CD4-positive, alpha-beta T cell treated with Interleukin-21 for 1 hour (primary cell): ENCODE measurements at regions not wholly inside any gene's neighbourhood (a gene's known extent, or its start where the extent isn't known, plus 50 kb on each side); places are given as distances from the start of the nearest gene placed in this dataset.
A peak's percentile ranks its signal among the peaks of the same experiment; 100 is the strongest.
"Not testable (repeated sequence)": the region's sequence is repeated elsewhere in the genome, so short reads cannot be mapped to it uniquely, and the experiment has no call there.

Source experiments
- DNase-seq: peaks from one replicate; pipeline ENCODE4 v3.0.0-alpha.2; 2020

DNA sequence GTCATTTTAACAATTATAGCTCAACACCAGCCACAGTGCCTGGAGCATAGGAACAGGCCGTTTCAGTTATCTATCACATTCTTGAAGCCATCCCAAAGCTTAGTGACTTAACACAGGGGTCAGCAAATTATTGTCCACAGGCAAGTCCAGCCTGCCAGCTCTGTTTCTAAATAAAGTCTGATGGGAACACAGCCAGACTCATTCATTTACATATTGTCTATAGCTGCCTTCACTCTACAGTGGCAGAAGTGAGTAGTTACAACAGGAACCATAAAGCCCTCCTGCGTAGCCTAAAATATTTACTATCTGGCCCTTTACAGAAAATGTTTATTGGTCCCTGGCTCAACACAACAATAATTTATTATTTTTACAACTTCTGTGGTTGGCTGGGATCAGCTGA, 407.5 kb upstream of the AUTS2 start:
- DNase-seq: no peak

- no peak for DNase-seq
These were observed 406.1 kb upstream of the AUTS2 start for GRCh38 chr7:69192134-69192533.

GRCh38 chr7:69193061-69193460, 405.2 kb upstream of the AUTS2 start:
- DNase-seq: no peak

DNA sequence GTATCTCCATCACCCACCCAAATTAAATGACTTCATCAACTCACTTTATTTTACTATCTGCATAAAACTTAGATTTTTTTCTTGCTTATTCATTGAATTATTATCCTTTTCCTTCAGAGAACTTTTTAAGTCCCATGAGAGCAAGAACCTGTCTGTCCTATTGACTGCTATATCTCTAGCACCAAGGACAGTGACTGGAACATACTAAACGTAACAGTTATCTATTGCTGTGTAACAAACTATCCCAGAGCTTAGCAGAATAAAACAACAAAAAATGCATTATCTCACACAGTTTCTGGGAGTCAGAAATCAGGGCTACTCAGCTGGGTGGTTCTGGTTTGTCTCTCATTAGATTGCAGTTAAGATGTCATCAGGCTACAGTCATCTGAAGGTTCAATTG, 401.7 kb upstream of the AUTS2 start:
- no peak for DNase-seq

DNA sequence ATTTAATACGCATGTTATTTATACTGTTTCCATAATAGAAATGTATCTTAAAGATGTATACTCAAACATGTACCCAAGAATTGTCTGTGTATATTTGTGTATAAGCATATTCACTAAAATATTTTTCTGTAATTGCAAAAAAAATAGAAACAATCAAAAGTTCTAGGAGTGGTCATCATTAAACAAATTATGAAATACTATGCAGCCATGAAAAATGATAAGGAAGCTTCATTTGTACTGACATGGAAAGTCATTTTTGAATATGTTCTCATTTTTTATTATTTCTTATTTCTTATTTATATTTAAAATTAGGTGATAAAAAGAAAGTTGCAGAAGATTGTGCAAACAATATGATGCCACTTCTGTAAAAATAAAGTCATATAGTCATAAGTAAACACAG, 400.0 kb upstream of the AUTS2 start:
- no peak for DNase-seq

DNA sequence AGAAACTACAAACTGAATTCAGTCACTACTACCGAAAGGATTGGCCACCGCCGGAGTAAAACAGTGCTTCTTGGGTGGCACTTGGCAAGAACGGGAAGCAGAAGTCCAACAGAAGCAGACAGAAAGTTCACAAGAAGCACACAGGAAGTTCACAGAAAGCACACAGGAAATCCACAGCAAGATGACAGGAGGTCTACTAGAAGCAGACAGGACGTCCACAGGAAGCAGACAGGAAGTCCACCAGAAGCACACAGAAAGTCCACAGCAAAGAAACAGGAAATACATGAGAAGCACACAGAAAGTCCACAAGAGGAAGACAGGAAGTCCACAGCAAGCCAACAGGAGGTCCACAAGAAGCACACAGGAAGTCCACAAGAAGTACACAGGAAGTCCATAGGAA, 399.2 kb upstream of the AUTS2 start:
- DNase-seq: peak; percentile 2

- no peak for DNase-seq
These were observed 398.6 kb upstream of the AUTS2 start for GRCh38 chr7:69199661-69200060.

- no peak for DNase-seq
These were observed 394.4 kb upstream of the AUTS2 start for GRCh38 chr7:69203871-69204270.

GRCh38 chr7:69204943-69205342, 393.3 kb upstream of the AUTS2 start:
- DNase-seq: no peak

GRCh38 chr7:69205581-69205980, 392.7 kb upstream of the AUTS2 start:
- no peak for DNase-seq

- no peak for DNase-seq
These were observed 390.0 kb upstream of the AUTS2 start for GRCh38 chr7:69208276-69208675.

DNA sequence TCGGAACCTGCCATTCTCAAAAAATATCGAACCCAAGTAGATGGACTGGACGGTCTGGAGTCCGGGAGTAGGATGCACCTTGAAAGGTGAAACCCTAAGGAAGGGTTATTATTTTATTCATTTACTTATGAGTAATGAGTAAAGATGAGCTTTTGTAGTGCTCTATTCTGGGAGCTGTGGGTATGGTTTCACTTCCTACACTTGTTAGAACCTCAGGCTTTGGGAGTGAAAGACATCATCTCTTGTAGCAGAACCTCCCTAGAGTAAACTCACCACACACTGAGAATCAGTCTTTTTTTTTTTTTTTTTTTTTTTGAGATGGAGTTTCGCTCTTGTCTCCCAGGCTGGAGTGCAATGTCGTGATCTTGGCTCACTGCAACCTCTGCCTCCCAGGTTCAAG, 389.4 kb upstream of the AUTS2 start:
- DNase-seq: no peak

- no peak for DNase-seq
These were observed 386.9 kb upstream of the AUTS2 start for GRCh38 chr7:69211336-69211735.

GRCh38 chr7:69211739-69212138, 386.5 kb upstream of the AUTS2 start:
- no peak for DNase-seq

DNA sequence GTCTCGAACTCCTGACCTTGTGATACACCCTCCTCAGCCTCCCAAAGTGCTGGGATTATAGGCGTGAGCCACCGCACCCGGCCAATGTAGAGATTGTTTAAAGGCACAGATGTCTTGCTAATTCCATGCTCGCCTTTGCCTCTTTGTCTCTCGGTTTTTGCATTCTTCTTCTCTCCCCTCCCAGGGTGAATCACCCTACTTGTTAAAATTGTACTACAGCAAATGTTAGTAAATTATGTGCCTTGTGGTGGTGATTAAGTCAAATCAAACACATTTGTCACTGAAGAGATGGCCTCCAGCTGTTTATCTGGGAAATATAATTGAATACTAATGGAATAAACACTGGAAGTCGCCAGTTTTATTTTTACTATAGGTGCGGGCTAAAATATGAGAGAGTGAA, 384.4 kb upstream of the AUTS2 start:
- no peak for DNase-seq

GRCh38 chr7:69215516-69215915, 382.8 kb upstream of the AUTS2 start:
- DNase-seq: not testable (repeated sequence)

DNA sequence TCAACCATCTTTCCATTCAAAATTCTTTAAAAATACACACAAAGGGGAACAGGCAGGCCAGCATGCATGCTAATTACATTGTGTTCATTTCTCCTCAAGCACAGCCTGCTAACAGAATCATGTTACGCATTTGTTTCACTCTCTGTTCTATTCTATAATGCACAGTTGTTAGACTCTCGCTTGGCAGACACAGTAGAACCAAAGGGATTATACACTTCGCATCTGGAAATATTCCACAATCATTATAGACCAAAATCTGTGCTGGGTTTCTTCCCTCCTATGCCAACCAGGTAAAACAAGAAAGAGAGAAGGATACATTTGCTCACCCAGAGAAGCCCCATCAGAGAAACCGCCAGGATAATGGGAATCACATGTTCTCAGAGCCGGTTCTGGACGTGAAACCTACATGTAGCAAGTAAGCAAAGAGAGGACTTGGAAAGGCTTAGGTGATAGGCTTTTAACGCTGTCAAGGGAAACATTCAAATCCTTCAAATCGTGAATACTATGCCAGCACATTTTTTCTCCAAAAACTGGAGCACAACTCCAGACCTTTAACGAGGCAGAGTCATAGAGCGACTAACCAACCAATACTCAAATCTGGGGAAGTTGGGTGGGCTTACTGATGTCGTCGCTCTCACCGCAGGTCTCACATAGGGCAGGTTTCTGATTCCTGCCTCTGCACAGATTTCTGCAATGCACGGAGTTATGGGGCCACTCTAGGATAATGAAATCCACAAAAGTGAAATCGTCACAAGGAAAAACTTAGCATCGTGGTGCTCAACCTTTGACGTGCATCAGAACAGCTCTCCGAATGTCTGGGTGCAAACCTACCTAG, 380.5 kb upstream of the AUTS2 start:
- no peak for DNase-seq

GRCh38 chr7:69218576-69218975, 379.7 kb upstream of the AUTS2 start:
- DNase-seq: no peak

DNA sequence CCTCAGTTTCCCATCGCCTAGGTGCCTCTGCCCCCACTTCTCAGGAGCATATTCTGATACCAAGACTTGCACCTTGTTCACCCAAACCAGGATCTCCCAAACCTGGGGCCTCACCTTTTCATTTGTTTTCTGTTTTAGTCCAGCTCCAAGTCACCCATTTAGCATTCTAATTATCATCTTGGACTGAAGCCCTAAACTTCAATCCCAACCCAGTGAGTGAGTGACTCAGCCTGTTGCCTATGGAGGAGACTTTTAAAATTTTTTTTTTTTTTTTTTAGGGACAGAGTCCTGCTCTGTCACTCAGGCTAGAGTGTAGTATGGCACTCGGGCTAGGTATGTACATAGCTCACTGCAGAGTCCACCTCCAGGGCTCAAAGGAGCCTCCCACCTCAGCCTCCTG, 378.9 kb upstream of the AUTS2 start:
- DNase-seq: no peak

DNA sequence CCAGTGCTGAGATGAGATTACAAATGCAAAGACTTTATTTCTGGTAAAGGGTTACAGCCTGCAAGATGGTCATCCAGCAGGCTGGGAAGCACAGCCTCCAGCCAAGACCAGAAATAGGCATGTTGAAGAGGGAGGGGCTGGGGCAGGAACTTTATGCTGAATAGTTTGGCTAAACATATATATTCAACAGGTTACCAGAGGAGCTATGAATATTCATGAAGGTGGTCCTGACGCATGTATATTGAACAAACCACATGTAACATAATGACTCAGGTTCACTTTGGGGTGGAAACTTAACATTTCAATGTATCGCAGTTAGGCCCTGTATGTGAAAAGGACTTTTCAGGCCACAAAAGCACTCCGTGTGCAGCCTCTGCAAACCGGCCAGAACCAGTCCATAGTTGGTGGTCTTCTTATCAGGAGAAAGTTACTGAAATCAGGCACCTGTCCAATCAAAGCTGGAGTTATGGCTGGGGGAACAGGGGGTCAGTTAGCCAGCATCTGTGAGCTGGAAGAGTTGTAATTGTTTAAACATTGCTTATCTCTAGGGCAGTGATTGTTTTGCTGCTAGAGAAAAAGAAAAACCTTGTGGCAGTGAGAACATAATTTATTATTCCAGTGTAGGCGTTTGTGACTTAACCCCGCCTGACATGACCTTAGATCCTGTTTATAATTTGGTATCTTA, 372.9 kb upstream of the AUTS2 start:
- DNase-seq: no peak

DNA sequence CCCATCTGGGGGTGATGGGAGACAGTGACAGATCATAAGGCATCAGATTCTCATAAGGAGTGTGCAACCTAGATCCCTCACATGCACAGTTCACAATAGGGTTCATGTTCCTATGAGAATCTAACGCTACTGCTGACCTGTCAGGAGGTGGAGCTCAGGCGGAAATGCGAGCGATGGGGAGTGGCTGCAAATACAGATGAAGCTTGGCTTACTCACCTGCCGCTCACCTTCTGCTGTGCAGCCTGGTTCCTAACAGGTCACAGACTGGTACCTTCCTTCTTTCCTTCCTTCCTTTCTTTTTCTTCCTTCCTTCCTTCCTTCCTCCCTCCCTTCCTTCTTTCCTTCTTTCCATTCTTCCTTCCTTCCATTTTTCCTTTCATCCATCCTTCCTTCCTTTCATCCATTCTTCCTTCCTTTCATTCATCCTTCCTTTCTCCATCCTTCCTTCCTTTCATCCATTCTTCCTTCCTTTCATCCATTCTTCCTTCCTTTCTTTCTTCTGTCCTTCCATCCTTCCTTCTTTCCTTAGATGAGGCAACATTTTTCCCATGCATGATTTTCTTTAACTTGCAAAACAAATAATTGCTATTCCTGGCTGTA, 370.0 kb upstream of the AUTS2 start:
- no peak for DNase-seq

DNA sequence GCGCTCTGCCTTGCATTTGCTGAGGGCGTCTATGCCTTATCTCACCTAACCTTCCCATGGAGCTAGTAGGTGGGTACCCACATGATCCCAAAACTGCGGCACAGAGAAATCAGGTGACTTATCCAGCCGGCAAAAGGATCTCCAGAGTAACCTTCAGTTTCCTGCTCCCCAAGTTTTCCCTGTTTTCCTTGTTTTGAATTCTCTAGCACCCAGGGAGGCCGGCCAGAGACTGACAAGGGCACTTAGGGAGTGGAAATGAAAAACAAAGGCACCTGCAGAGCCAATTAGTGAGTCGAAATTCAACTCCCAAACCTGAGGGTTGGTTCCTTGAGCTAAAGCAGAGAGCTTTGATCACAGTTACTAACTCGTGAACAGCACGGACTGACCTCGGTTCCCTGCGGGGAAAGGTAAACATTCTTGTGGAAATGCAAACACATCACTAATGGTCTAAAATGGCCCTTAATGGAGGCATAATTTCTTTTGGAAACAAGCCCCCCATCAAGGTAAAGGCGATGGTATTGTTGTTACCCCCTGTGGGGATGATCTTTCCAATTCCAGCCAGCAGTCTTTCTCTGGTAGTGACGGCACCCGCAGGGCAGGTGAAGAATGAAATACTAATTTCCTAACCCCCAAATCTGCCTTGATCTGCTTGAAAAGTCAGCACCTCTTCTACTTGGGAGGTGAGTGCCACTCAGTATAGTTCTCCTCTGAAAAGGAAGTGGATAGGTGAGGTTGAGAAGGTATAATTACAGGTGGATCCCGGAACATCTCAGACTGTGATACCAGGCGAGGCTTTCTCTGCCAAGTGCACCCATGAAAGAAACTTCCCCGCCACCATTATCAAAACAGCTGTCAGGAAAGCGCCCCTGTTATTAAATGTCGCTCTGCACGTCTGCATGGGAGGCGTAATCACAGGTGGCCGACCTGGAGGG, 365.6 kb upstream of the AUTS2 start:
- DNase-seq: no peak

DNA sequence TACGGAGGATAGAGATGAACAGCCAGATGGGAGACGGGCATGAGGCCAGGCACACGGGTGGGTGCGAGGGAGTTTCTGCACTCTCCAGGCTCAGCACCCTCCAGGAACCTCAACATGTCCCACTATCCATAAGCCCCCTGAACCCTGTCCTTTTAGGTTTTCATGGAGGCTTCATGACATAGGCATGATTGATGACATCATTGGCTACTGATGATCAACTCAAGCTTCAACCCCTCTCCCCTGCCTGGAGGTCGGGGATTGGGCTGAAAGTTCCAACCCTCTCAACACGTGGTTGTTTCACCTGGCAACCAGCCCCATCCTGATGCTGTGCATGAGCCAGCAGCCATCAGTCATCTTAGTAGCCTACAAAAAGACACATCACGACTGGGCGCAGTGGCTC, 360.7 kb upstream of the AUTS2 start:
- DNase-seq: no peak
